HG03520 (cell line): ENCODE measurements at regions not wholly inside any gene's neighbourhood (a gene's known extent, or its start where the extent isn't known, plus 50 kb on each side); places are given as distances from the start of the nearest gene placed in this dataset.
"Not testable (repeated sequence)": the region's sequence is repeated elsewhere in the genome, so short reads cannot be mapped to it uniquely, and the experiment has no call there.

Experiments used
- ATAC-seq: cut with Tn5 transposase; IDR thresholded peaks from one replicate; pipeline ENCODE4 v1.9.1; 2021; ENCODE audit warnings: mild to moderate bottlenecking, moderate library complexity; ENCODE audit not compliant: unreplicated experiment

DNA sequence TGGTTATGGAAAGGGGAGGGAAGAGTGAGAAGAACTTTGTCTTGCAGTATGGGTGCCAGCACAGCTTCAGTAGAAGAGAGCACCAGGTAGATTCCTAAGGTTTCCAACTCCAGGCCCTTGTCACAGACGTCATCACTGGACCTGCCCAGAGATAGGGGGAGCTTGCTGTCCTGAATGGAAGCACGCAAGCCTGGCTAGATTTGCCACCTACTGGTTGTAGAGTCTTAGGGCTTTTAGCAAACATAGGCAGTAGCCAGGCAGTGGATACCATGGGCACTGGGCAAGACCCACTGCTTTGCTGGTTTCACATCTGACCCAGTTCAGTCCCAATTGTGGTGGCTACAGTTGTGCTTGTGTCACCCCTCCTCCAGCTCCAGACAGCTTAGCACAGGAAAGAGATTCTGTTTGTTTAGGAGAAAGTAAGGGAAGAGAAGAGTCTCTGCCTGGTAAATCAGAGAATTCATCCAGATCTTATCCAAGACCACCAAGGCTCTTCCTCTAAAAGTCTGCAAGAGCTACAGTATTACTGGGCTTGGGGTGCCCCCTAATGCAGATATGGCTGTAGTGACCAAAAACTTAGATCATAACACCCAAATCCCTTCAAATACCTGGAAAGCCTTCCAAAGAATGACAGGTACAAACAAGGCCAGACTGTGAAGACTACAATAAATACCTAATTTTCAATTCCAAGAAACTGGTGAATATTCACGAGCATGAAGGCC, 158.9 kb downstream of the HINT1 start:
- no peak for ATAC-seq

DNA sequence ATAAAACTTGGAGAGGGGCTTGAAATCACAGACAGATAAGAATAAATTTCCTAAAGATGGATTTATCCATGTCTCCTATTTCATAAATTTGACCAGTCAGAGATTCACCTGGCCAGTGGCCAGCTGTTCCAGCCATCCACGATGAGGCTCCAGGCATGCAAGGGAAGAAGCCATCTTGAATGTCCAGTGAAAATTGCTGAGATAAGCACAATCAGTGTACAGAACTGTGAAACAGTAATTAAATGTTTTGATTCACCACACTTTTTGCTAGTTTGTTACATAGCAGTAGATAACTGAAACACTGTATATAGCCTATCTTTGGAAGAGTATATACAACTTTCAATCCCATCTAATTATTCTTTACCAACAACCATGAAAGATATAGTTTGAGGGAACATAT, 163.5 kb downstream of the HINT1 start:
- ATAC-seq, result no peak

DNA sequence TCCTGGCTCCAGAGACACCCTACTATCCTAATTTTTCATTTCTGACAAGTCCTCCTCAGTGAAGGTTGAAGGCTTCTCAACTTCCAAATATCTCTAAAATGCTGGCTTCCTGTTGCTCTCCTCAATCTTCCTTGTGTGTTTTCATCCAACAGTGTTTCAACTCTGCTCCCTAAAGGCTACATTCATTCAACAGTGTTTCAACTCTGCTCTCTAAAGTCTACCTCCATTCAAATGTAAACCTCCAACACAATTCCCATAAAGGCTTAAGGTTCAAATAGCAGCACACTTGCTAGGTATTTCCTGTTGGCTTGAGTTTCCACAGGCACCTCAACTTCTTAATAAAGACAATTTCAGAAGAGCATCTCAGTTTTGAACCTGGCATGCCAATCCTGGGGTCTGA, 164.8 kb downstream of the HINT1 start:
- ATAC-seq, result no peak

DNA sequence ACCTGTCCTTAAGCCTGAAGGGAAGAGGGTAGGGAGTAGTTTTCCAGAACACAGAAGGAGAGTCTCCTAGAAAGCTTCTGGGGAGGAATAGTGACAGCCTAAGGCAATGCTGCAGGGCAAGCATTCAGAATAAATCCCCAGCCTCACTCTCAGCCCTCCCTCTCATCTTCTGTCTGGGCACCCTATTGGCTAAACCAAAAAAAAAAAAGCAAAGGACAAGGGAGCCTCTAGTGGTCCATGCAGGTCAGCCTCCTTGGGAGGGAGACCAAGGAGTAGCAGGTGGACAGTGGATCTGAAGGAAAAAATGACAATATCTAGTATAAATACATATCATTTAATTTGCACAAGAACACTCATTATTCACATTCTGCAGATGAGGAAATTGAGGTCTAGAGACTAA, 168.3 kb downstream of the HINT1 start:
- ATAC-seq, result not testable (repeated sequence)

DNA sequence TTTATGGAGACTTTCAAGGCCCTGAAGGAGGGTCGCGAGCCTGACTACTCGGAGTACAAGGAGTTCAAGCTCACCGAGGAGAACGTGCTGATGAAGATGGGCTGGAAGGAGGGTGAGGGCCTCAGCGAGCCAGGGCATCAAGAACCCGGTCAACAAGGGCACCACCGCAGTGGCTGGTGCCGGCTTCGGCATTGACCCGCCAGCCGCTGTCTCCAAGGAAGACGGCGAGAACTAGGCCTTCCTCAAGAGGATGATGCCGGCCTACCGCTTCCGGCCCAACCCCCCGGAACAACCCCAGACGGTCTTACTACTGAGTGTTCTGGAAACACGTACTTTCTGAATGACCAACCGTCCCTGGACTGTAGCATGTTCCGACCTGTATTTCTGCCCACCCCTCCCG, 169.2 kb downstream of the HINT1 start:
- ATAC-seq, result no peak

DNA sequence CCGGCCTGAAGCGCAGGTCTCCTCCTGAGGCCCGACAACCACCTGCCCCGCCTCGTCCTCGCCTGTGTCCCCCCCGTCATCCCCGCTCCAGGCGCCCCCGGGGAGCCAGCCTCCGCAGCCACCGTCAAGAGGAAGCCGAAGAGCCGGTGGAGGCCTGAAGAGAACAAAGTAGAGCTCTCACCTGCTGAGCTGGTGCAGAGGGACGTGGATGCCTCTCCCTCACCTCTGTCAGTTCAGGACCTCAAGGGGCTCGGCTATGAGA, 169.9 kb downstream of the HINT1 start:
- no peak for ATAC-seq

DNA sequence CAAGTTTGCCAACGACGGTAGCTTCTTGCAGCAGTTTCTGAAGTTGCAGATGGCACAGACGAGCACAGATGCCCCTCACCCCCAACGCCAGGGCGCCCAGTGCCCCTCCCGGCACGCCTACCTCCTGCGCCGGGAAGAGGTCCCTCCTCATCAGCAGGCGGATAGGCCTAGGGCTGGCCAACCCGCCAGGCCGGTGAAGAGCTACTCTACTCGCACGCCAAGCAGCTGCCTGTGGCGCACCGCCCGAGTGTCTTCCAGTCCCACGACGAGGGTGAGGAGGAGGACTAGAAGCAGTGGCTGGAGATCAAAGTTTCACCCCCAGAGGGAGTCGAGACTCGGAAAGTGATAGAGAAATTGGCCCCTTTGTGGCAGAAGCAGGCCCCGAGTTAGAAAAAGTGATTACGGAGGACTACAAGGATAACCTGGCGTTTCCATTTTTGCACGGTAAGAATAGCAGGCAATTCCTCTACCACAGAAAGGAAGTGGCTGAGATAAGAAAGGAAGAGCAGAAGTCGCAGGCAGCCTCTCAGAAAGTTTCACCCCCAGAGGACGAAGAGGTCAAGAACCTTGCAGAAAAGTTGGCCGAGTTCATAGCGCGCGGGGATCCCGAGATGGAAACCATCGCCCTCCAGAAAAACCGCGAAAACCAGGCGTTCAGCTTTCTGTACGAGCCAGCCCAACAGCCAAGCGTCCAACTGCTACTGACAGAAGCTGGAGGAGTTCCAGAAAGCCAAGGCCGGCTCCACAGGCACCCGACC, 170.4 kb downstream of the HINT1 start:
- no peak for ATAC-seq

DNA sequence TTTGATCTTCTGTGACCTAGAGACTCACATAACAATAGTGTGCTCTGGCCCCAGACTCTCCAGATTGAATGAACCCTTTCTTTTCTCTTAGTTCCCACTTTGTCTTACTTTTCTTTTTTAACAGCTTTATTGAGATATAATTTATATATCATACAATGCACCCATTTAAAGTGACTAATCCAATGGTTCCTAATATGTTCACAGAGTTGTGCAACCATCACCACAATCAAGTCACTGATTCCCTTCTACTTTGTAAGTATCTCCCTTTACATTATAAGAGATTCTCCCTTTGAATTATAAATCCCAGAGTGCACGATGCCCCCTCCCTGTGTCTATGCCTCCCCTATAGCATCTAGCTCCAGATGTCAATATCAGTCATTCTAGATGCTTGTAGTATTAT, 172.4 kb downstream of the HINT1 start:
- no peak for ATAC-seq

DNA sequence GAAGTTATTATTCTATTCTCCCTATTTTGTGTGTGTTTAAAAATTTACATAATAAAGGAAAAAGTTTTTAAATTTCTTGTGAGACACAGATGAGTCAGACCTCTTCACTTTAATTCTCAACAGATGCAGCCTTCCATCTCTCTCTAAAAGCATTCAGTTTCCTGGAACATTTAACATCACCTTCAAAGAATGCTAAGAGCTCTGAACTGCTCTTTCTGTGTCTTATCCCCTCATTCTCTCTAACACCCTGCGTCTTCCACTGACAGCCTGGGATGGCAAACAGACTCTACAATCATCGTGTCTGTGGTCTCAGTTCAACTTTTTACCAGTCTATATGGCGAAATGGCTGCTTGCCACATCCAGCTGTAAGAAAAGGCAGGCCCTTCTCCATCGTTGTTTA, 173.0 kb downstream of the HINT1 start:
- no peak for ATAC-seq

DNA sequence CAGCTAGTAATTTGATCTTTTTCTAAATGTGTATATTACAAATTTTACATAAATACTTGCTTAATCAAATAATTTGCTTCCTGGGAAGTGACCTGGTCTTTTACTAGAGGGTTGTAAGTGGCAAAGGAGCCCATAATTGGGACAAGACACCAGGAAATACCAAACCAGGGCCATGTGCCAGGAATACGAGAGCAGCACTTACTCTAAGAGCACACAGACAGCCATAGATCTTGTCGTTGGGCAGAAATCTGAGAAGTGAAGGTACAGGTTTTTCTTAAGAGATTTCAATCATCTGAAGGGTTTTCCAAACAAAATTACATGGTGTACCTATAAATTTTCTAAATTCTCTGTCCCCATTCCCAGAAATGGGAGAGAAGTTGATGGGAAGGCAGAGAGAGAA, 179.3 kb downstream of the HINT1 start:
- ATAC-seq, result no peak

DNA sequence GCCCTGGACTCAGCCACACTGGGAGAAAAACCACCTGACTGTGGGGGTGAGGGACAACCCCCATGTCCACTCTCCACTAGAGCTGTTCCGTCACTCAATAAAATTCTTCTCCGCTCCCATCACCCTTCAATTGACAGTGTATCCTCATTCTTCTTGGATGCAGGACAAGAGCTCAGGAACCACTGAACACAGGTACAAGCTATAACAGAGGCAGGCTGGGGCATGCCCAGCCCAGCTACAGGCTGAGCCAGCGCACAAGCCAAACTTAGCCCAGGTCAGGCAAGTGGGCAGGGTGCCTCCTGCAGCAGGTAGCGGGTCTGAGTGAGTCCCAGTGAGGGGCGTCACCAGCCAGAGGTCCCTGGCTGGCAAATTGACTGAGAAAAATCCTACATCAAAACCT, 183.4 kb downstream of the HINT1 start:
- ATAC-seq, result no peak

DNA sequence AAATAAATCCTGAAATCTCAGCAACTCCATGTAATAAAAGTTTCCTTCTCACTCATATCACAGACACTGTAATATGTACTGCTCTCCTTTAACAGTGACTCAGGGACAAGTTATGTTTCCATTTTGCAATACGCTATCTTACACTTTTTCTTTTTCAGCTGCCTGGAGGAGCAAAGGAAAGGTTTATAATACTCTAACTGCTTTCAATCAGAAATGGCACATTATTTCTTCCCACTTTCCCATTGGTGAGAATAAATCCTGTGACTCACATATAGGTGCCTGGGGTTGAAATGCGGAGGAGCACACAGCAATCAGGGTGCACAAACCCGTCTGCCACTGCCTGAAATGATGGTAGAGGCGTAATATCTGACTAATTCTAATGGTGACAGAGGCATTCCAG, 186.6 kb downstream of the HINT1 start:
- no peak for ATAC-seq

DNA sequence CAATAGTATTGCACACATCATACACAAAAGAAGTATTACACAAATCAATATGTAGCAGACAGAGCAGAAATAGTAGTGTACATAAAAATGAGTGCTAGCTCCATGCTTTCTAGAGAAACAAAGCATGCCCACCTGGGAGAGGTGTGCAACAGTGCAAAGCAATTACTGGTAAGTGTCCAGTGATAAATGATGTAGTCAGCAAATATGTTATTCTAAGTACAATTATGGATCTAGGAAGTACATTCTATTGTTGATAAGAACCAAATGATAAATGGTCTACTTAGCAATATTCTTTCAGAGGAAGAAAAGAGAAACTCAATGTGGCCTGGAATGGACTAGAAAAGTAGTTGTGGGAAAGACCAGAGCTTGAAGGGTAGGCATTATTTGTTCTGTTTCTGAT, 188.6 kb downstream of the HINT1 start:
- ATAC-seq, result no peak

DNA sequence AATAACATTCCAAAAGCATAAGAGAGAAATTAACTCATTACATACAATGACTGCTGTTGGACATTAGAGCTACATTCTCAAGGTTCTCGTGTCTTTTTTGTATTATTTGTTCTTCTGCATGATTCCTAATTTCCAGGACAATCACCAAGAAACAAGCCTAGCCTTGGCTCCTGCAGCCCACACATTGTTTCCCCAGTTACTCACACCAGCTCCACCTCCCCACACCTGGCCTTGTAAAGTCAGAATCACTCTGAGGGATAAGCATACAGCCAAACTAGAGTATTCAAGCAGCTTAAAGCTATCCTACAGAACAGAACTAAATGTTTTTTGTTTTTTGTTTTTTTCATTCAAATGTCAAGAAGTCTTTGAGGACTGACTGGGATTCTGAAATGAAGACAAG, 189.2 kb downstream of the HINT1 start:
- no peak for ATAC-seq

DNA sequence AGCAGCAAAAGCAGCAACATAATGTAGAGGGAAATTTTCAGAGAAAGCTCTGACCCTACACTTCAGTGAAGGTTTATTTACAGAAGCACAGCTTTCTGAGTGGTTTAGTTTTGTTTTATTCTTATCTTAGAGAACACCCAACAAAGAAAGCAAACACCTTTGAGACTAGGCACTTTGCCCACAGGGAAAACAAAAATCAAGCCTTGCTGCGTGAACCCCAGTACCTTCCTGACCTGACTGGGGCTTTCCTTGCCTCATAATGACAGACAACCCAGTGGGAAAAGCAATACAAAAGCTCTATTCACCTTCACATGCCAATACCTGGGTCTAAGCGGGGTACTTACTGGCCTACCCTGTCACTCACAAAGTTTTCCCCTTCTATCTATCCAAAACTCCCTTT, 189.8 kb downstream of the HINT1 start:
- no peak for ATAC-seq

DNA sequence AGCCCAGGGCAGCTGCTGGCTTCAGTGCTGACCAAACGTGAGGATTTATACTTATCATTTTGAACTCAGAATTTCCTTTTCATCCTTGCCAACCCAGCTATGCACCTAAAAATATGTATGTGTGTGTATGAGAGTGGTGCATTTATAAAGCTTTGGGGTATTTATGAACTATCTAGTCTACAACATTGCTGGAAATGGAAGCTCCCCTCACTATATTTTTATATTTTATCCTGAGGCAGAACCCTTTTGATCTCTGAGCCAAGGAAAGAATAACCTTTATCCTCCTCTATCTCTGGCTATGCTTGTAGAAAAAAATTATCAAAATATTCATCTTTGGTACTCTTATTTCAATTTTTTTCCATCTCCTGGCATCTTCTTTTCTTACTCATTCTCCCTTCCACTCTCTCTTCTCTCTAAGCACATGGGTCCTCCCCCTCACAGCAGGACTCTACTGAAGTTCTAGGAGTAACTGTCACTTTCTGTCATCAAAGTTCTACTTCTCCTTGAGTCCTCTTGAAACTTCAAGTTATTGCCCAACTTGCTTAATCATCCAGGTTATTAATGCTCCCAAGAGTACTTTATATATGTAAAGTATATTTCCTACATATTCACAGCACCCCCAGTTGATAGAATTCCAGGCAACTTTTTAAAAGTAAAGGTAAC, 190.9 kb downstream of the HINT1 start:
- no peak for ATAC-seq

DNA sequence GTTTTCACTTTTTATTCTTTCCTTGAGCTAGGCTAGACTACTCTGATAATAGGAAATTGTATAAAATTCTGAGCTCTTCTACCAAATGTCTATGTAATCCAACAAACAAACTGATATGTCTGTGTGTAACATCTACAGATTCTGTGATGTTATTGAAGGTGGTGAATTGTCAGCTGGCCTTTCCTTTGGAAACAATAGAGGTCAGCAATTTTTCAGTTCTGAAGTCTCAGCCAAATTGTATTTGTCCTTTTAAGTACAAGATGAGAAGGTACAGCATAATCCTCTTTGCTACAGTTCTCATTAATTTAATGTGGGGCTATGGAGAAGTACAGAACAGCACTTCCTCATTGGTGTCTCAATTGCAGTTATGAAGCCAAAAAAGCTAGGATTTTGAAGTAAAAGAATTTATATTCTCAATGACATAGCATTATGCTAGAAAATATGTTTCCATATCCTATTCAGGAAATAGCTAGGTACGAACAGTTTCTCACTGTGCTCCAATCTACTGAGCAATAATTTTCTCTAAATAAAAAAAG, 198.0 kb downstream of the HINT1 start:
- ATAC-seq, result no peak

DNA sequence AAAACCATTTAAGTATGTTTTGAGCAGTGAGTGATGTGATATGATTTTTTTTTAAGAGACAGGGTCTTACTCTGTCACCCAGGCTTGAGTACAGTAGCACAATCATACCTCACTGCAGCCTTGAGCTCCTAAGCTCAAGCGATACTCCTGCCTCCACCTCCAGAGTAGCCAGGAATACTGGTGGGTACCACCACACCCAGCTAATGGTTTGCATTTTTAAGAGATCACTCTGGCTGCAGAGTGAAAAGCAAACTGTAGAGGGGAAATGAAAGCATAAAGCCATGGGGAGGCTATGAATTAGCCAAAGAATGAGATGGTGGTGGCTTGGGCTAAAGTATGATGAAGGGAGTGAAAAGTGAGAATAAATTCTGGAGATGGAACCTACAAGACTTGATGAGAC, 199.1 kb downstream of the HINT1 start:
- ATAC-seq, result no peak

DNA sequence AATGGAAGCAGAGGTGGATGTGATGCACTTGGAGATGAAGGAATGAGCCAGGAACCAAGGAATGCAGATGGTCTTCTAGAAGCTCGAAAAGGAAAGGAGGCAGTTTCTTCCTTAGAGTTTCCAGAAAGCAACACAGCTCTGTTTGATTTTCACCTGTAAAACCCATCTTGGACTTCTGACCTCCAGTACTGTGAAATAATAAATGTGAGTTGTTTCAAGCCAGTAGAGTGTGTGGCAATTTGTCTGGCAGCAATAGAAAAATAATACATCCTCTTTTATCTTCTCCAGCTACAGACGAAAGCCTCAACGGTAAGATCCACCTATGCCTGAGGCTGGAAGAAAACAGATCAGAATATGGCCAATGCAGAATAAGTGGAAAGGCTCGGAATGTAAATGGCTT, 199.7 kb downstream of the HINT1 start:
- ATAC-seq, result no peak

DNA sequence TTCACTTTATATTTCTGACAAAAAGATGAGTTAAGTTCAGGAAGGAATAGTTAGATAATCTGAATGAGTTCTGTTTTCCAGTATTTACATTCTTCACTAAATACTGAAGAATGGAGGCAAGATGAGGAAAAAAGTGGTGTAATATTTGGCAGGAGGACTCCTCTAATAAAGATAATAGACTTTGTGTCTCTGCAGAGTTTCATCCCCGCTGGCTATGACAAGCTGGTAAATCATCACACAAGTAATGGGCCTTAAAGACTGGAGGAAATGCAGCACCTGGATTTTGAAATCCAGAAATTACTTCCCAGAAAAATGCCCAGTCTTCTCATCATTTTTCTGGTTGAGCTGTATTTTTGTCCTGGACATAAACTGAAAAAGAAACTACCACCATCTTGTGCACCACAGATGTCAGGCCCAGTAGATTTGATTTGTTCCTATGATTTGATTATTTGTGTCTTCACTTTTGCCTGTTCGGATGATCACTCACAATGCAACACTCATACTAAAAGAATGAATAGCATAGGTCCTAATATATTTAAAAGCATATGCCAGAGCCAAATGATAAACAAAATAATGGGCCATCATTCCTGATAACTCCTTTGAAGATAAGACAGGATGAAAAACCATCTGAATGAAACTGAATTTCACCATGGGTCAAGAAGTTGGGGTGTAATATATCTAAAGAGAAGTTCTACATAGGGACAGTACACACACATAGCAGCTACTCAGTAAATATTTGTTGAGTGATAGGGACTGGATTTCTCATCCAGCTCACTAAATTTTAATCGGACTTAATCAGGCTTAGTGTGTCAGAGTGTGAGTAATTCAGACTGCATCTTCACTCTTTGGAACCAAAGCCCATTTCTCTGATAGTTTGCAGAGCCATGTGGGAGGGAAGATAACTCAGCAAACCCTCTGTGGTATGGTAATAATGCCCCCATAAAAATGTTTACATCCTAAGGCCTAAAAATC, 200.5 kb downstream of the HINT1 start:
- ATAC-seq, result no peak

DNA sequence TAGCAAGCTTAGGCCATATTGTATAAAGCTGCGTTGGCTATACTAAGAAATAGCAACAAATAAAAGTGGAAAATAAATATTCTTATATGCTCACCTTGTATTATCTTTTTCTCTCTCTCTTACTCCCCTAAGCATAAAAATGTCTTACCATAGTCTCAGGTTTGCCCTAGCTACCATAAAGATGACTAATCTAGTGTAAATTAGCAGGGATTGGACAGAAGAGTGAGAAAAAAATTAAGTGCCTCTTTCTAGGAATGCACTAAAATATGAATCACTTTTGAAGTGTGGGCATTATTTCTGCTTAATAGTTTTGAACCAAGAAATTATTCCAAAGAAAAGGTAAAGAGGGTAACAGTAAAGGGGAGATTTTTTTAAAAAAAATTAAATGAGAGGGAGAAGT, 201.3 kb downstream of the HINT1 start:
- no peak for ATAC-seq
